ENCODE measurements at regions not wholly inside any gene's neighbourhood (a gene's known extent, or its start where the extent isn't known, plus 50 kb on each side); places are given as distances from the start of the nearest gene placed in this dataset.
A peak's percentile ranks its signal among the peaks of the same experiment; 100 is the strongest.

DNA sequence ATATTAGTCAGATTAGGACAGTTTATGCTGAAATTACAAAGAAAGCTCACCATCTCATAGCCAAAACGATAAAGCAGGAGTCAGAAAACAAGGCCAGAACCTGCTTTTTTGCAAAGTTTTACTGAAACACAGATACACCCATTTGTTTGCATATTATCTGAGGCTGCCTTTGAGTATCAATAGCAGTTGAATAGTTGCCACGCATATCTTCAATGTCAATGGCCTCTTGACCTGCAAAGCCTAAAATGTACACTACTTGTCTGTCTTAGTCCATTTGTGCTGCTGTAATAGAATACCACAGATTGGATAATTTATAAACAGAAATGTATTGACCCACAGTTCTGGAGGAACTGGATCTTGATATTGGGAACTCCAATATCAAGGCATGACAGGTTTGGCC lies 94.1 kb upstream of the NT5E start:
- Histone ChIP-seq H3K27me3 (ENCODE audit: insufficient read depth, insufficient read length) (no peaks in the 10 kb centered on the region), H3K4me3 (ENCODE audit: insufficient read length, low read depth) (no peak overlapping the region), H3K9ac (ENCODE audit: insufficient read length, low read depth) (no peak overlapping the region), H3K9me3 (ENCODE audit: insufficient read depth, low read length) (no peaks in the 10 kb centered on the region), H3K36me3 (ENCODE audit: insufficient read depth, insufficient read length, low read length) (no peaks in the 10 kb centered on the region), H3K4me1 (ENCODE audit: insufficient read depth, insufficient read length) (no peaks in the 10 kb centered on the region)
- TF ChIP-seq YY1 (IDR thresholded peaks at IDR 0.05; ENCODE audit: insufficient read depth, insufficient read length) (no peak), SUZ12 (IDR thresholded peaks at IDR 0.05; ENCODE audit: extremely low read depth, insufficient read depth, insufficient read length) (no peak), ZNF274 (IDR thresholded peaks at IDR 0.05; ENCODE audit: low read depth, low read length) (no peak)
- DNase-seq (ENCODE audit: low read depth, low spot score), result no peak

- Histone ChIP-seq H3K4me1 (ENCODE audit: insufficient read depth, insufficient read length) (no peaks in the 10 kb centered on the region), H3K9ac (ENCODE audit: insufficient read length, low read depth) (no peak overlapping the region), H3K27me3 (ENCODE audit: insufficient read depth, insufficient read length) (no peaks in the 10 kb centered on the region), H3K4me3 (ENCODE audit: insufficient read length, low read depth) (no peak overlapping the region), H3K9me3 (ENCODE audit: insufficient read depth, low read length) (no peaks in the 10 kb centered on the region), H3K36me3 (ENCODE audit: insufficient read depth, insufficient read length, low read length) (no peaks in the 10 kb centered on the region)
- TF ChIP-seq ZNF274 (IDR thresholded peaks at IDR 0.05; ENCODE audit: low read depth, low read length) (no peak), SUZ12 (IDR thresholded peaks at IDR 0.05; ENCODE audit: extremely low read depth, insufficient read depth, insufficient read length) (no peak), YY1 (IDR thresholded peaks at IDR 0.05; ENCODE audit: insufficient read depth, insufficient read length) (no peak)
- DNase-seq (ENCODE audit: low read depth, low spot score), result peak; percentile 30
Observed at GRCh38 chr6:85354761-85355618, 94.9 kb upstream of the NT5E start.

- Histone ChIP-seq H3K36me3 (ENCODE audit: insufficient read depth, insufficient read length, low read length) (no peaks in the 10 kb centered on the region), H3K27me3 (ENCODE audit: insufficient read depth, insufficient read length) (no peaks in the 10 kb centered on the region), H3K4me1 (ENCODE audit: insufficient read depth, insufficient read length) (no peaks in the 10 kb centered on the region), H3K9me3 (ENCODE audit: insufficient read depth, low read length) (no peaks in the 10 kb centered on the region), H3K9ac (ENCODE audit: insufficient read length, low read depth) (no peak overlapping the region), H3K4me3 (ENCODE audit: insufficient read length, low read depth) (no peak overlapping the region)
- TF ChIP-seq SUZ12 (IDR thresholded peaks at IDR 0.05; ENCODE audit: extremely low read depth, insufficient read depth, insufficient read length), result no peak
- TF ChIP-seq ZNF274 (IDR thresholded peaks at IDR 0.05; ENCODE audit: low read depth, low read length), result no peak
- TF ChIP-seq YY1 (IDR thresholded peaks at IDR 0.05; ENCODE audit: insufficient read depth, insufficient read length), result no peak
- DNase-seq (ENCODE audit: low read depth, low spot score), result no peak
Observed at GRCh38 chr6:85353012-85353411, 96.9 kb upstream of the NT5E start.

- H3K36me3 ChIP-seq (ENCODE audit: insufficient read depth, insufficient read length, low read length), result no peaks in the 10 kb centered on the region
- no peaks in the 10 kb centered on the region for H3K9me3 ChIP-seq (ENCODE audit: insufficient read depth, low read length)
- no peak overlapping the region for H3K9ac ChIP-seq (ENCODE audit: insufficient read length, low read depth)
- no peaks in the 10 kb centered on the region for H3K4me1 ChIP-seq (ENCODE audit: insufficient read depth, insufficient read length)
- no peak overlapping the region for H3K4me3 ChIP-seq (ENCODE audit: insufficient read length, low read depth)
- no peak for TF ChIP-seq ZNF274 (IDR thresholded peaks at IDR 0.05; ENCODE audit: low read depth, low read length)
- TF ChIP-seq YY1 (IDR thresholded peaks at IDR 0.05; ENCODE audit: insufficient read depth, insufficient read length), result no peak
- TF ChIP-seq SUZ12 (IDR thresholded peaks at IDR 0.05; ENCODE audit: extremely low read depth, insufficient read depth, insufficient read length), result no peak
- no peaks in the 10 kb centered on the region for H3K27me3 ChIP-seq (ENCODE audit: insufficient read depth, insufficient read length)
- no peak for DNase-seq (ENCODE audit: low read depth, low spot score)
Observed at GRCh38 chr6:85348643-85349042, 101.2 kb upstream of the NT5E start.

DNA sequence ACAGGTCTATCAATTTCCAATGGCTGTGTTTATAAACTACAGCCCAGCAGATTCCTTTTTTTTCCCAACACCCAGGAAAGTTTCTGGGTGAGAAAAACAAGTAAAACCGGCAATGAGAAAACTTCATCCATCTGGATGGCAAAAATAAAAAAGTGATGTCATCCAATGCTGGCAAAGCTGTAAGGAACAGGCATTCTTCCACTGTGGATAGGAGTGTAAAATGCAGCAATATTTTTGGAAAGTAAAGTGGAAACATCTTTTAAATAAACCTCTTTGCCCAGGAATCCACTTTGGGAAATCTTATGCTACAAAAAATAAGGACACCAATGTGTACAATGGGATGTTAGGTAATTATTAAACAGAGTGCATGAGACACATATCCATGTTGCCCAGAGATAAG lies 102.1 kb upstream of the NT5E start:
- H3K27me3 ChIP-seq (ENCODE audit: insufficient read depth, insufficient read length), result no peaks in the 10 kb centered on the region
- DNase-seq (ENCODE audit: low read depth, low spot score), result no peak
- no peaks in the 10 kb centered on the region for H3K9me3 ChIP-seq (ENCODE audit: insufficient read depth, low read length)
- H3K4me1 ChIP-seq (ENCODE audit: insufficient read depth, insufficient read length), result no peaks in the 10 kb centered on the region
- H3K36me3 ChIP-seq (ENCODE audit: insufficient read depth, insufficient read length, low read length), result no peaks in the 10 kb centered on the region
- H3K4me3 ChIP-seq (ENCODE audit: insufficient read length, low read depth), result no peak overlapping the region
- H3K9ac ChIP-seq (ENCODE audit: insufficient read length, low read depth), result no peak overlapping the region
- no peak for TF ChIP-seq YY1 (IDR thresholded peaks at IDR 0.05; ENCODE audit: insufficient read depth, insufficient read length)
- no peak for TF ChIP-seq SUZ12 (IDR thresholded peaks at IDR 0.05; ENCODE audit: extremely low read depth, insufficient read depth, insufficient read length)
- no peak for TF ChIP-seq ZNF274 (IDR thresholded peaks at IDR 0.05; ENCODE audit: low read depth, low read length)

- no peak overlapping the region for H3K4me3 ChIP-seq (ENCODE audit: insufficient read length, low read depth)
- H3K27me3 ChIP-seq (ENCODE audit: insufficient read depth, insufficient read length), result no peaks in the 10 kb centered on the region
- no peak for DNase-seq (ENCODE audit: low read depth, low spot score)
- H3K4me1 ChIP-seq (ENCODE audit: insufficient read depth, insufficient read length), result no peaks in the 10 kb centered on the region
- H3K9ac ChIP-seq (ENCODE audit: insufficient read length, low read depth), result no peak overlapping the region
- no peaks in the 10 kb centered on the region for H3K9me3 ChIP-seq (ENCODE audit: insufficient read depth, low read length)
- H3K36me3 ChIP-seq (ENCODE audit: insufficient read depth, insufficient read length, low read length), result no peaks in the 10 kb centered on the region
- TF ChIP-seq ZNF274 (IDR thresholded peaks at IDR 0.05; ENCODE audit: low read depth, low read length), result no peak
- TF ChIP-seq SUZ12 (IDR thresholded peaks at IDR 0.05; ENCODE audit: extremely low read depth, insufficient read depth, insufficient read length), result no peak
- no peak for TF ChIP-seq YY1 (IDR thresholded peaks at IDR 0.05; ENCODE audit: insufficient read depth, insufficient read length)
Observed at GRCh38 chr6:85346196-85346595, 103.7 kb upstream of the NT5E start.

DNA sequence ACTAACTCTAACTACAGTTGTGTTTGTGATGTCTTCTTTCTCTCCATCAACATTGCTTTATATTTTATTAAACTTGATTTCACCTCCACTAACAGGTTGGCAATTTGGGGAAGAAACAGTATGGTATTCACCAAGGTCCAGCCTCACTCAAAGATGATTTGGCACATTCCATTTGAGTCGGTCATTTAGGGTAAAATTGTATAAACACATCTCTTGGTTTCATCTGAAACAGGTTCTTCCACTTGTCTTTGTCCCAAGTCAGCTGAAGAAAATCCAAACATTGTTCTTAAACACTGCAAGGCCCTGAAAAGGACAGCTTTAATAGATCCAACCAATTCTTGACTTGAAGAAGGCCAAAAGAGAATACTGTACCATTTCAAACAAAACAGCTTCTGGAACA lies 104.9 kb upstream of the NT5E start:
- no peak overlapping the region for H3K4me3 ChIP-seq (ENCODE audit: insufficient read length, low read depth)
- no peak overlapping the region for H3K9ac ChIP-seq (ENCODE audit: insufficient read length, low read depth)
- H3K27me3 ChIP-seq (ENCODE audit: insufficient read depth, insufficient read length), result no peaks in the 10 kb centered on the region
- TF ChIP-seq YY1 (IDR thresholded peaks at IDR 0.05; ENCODE audit: insufficient read depth, insufficient read length), result no peak
- TF ChIP-seq SUZ12 (IDR thresholded peaks at IDR 0.05; ENCODE audit: extremely low read depth, insufficient read depth, insufficient read length), result no peak
- TF ChIP-seq ZNF274 (IDR thresholded peaks at IDR 0.05; ENCODE audit: low read depth, low read length), result no peak
- H3K4me1 ChIP-seq (ENCODE audit: insufficient read depth, insufficient read length), result no peaks in the 10 kb centered on the region
- DNase-seq (ENCODE audit: low read depth, low spot score), result no peak
- no peaks in the 10 kb centered on the region for H3K36me3 ChIP-seq (ENCODE audit: insufficient read depth, insufficient read length, low read length)
- H3K9me3 ChIP-seq (ENCODE audit: insufficient read depth, low read length), result no peaks in the 10 kb centered on the region
